Ishikawa (cell line): ENCODE measurements at regions not wholly inside any gene's neighbourhood (a gene's known extent, or its start where the extent isn't known, plus 50 kb on each side); places are given as distances from the start of the nearest gene placed in this dataset.

Source experiments
- EP300 ChIP-seq: IDR thresholded peaks from 2 replicates; pipeline ENCODE4 v1.6.1; 2012; ENCODE audit warnings: borderline replicate concordance
- RAD21 ChIP-seq: IDR thresholded peaks from 2 replicates; pipeline ENCODE4 v1.6.1; 2012; ENCODE audit warnings: low read depth
- TAF1 ChIP-seq: IDR thresholded peaks from 2 replicates; pipeline ENCODE4 v1.6.1; 2012; ENCODE audit warnings: low read depth, mild to moderate bottlenecking

DNA sequence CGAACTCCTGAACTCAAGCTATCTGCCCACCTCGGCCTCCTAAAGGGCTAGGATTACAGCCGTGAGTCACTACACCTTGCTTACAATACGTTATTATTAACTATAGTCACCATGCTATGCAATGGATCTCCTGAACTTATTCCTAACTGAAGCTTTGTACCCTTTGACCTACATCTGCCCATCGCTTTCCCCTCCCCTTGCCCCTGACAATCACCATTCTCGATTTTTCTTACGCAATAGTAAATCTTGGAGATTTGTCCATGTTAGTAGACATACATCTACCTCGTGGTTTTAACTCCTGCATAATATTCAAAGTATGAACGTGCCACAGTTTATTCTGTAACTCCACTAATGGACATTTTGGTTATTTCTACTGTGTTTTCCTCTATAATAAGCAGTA, 120.6 kb downstream of the NPIPB5 start:
- TF ChIP-seq EP300 (no peak), RAD21 (no peak), TAF1 (no peak)
